GM18861 (cell line): ENCODE measurements at regions not wholly inside any gene's neighbourhood (a gene's known extent, or its start where the extent isn't known, plus 50 kb on each side); places are given as distances from the start of the nearest gene placed in this dataset.

ENCODE experiments used
- ATAC-seq: cut with Tn5 transposase; IDR thresholded peaks from one replicate; pipeline ENCODE4 v1.9.1; 2021; ENCODE audit not compliant: unreplicated experiment

GRCh38 chr16:11471548-11471947 is 115.2 kb downstream of the LITAF start:
- ATAC-seq, result no peak

GRCh38 chr16:11472410-11472809 is 114.3 kb downstream of the LITAF start:
- no peak for ATAC-seq

GRCh38 chr16:11472851-11473250 is 113.9 kb downstream of the LITAF start:
- ATAC-seq, result no peak

- no peak for ATAC-seq
These were observed 113.0 kb downstream of the LITAF start for GRCh38 chr16:11473728-11474127.

GRCh38 chr16:11474617-11475291 is 112.0 kb downstream of the LITAF start:
- no peak for ATAC-seq

GRCh38 chr16:11475896-11476630 is 110.7 kb downstream of the LITAF start:
- no peak for ATAC-seq

GRCh38 chr16:11476676-11477075 is 110.0 kb downstream of the LITAF start:
- ATAC-seq, result no peak

GRCh38 chr16:11478431-11479119 is 108.1 kb downstream of the LITAF start:
- ATAC-seq, result no peak

GRCh38 chr16:11479916-11480315 is 106.8 kb downstream of the LITAF start:
- ATAC-seq, result no peak

- no peak for ATAC-seq
These were observed 106.1 kb downstream of the LITAF start for GRCh38 chr16:11480634-11481033.

GRCh38 chr16:11481987-11482386 is 104.7 kb downstream of the LITAF start:
- no peak for ATAC-seq

GRCh38 chr16:11482946-11483748 is 103.6 kb downstream of the LITAF start:
- no peak for ATAC-seq

GRCh38 chr16:11484691-11485258 is 101.9 kb downstream of the LITAF start:
- ATAC-seq, result no peak

GRCh38 chr16:11485676-11486075 is 101.0 kb downstream of the LITAF start:
- no peak for ATAC-seq

GRCh38 chr16:11487289-11487688 is 99.4 kb downstream of the LITAF start:
- ATAC-seq, result no peak

GRCh38 chr16:11488304-11488703 is 98.4 kb downstream of the LITAF start:
- no peak for ATAC-seq

GRCh38 chr16:11491524-11491923 is 95.2 kb downstream of the LITAF start:
- ATAC-seq, result no peak

GRCh38 chr16:11492808-11493530 is 93.8 kb downstream of the LITAF start:
- ATAC-seq, result no peak

GRCh38 chr16:11493531-11493929 is 93.2 kb downstream of the LITAF start:
- ATAC-seq, result no peak

GRCh38 chr16:11494029-11494428 is 92.7 kb downstream of the LITAF start:
- ATAC-seq, result no peak
